Activated CD8-positive, alpha-beta memory T cell treated with anti-CD3 and anti-CD28 coated beads for 48 hours (primary cell): ENCODE measurements at regions not wholly inside any gene's neighbourhood (a gene's known extent, or its start where the extent isn't known, plus 50 kb on each side); places are given as distances from the start of the nearest gene placed in this dataset.

Experiments
- DNase-seq, 3 experiments: peaks; one replicate each; pipeline ENCODE4 v3.0.0-alpha.2; 2020; ENCODE audit warnings: low read depth in 2 of 3, low spot score in 2 of 3

GRCh38 chr18:72940986-72941385 is 73.2 kb upstream of the NETO1 start:
- DNase-seq = no peak

- no peak for DNase-seq
Observed at GRCh38 chr18:72940509-72940908, 72.7 kb upstream of the NETO1 start.

GRCh38 chr18:72935744-72936143 is 68.0 kb upstream of the NETO1 start:
- DNase-seq = no peak

DNA sequence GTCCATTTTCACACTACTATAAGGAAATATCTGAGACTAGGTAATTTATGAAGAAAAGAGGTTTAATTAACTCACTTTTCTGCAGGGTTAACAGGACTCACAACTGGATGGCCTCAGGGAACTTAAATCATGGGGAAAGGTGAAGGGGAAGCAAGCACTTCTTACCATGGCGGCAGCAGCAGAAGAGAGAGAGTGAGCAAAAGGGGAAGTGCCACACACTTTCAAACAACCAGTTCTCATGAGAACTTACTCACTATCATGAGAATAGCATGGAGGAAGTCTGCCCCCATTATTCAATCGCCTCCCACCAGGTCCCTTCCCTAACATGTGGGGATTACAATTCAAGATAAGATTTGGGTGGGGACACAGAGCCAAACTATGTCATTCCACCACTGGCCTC is 55.1 kb upstream of the NETO1 start:
- DNase-seq = no peak
